ENCODE measurements at regions not wholly inside any gene's neighbourhood (a gene's known extent, or its start where the extent isn't known, plus 50 kb on each side); places are given as distances from the start of the nearest gene placed in this dataset.
A peak's percentile ranks its signal among the peaks of the same experiment; 100 is the strongest.

- Mint-ChIP-seq H3K36me3 (ENCODE audit: low read depth, unreplicated experiment) (peaks cover 1% of the 10 kb centered on the region), H3K4me1 (ENCODE audit: low read depth, unreplicated experiment) (peaks cover 12% of the 10 kb centered on the region), H3K9me3 (ENCODE audit: unreplicated experiment) (peaks cover 10% of the 10 kb centered on the region), H3K4me3 (ENCODE audit: unreplicated experiment) (no peak overlapping the region), H3K27ac (ENCODE audit: unreplicated experiment) (no peak overlapping the region), H3K27me3 (ENCODE audit: low read depth, unreplicated experiment) (no peaks in the 10 kb centered on the region)
- Histone ChIP-seq H3K27me3 (ENCODE audit: insufficient read depth, low read length) (no peaks in the 10 kb centered on the region), H4K20me1 (ENCODE audit: insufficient read depth, low read length) (no peaks in the 10 kb centered on the region), H3K4me1 (ENCODE audit: insufficient read depth, low read length) (no peaks in the 10 kb centered on the region), H3K4me3 (ENCODE audit: insufficient read depth, low read depth, low read length) (no peak overlapping the region), H3K36me3 (ENCODE audit: insufficient read depth, low read length) (no peaks in the 10 kb centered on the region), H3K9ac (ENCODE audit: low read length) (no peak overlapping the region), H3K27ac (ENCODE audit: low read depth, low read length) (no peak overlapping the region), H3K9me3 (ENCODE audit: insufficient read depth, low read depth, low read length) (no peaks in the 10 kb centered on the region), H3K4me2 (ENCODE audit: low read length) (no peak overlapping the region), H3K79me2 (ENCODE audit: insufficient read depth, low read length) (no peaks in the 10 kb centered on the region), H2AFZ (ENCODE audit: low read depth, low read length) (no peak overlapping the region)
- FAIRE-seq, result no peak
- DNase-seq (ENCODE audit: low read depth), result no peak
- no peak for TF ChIP-seq CTCF (IDR thresholded peaks at IDR 0.05; ENCODE audit: insufficient read depth, low read depth, low read length)
- TF ChIP-seq EZH2 (IDR thresholded peaks at IDR 0.05; ENCODE audit: insufficient read depth, low read length), result no peak
These were observed 183.9 kb downstream of the LURAP1L start for GRCh38 chr9:12958708-12959107.

DNA sequence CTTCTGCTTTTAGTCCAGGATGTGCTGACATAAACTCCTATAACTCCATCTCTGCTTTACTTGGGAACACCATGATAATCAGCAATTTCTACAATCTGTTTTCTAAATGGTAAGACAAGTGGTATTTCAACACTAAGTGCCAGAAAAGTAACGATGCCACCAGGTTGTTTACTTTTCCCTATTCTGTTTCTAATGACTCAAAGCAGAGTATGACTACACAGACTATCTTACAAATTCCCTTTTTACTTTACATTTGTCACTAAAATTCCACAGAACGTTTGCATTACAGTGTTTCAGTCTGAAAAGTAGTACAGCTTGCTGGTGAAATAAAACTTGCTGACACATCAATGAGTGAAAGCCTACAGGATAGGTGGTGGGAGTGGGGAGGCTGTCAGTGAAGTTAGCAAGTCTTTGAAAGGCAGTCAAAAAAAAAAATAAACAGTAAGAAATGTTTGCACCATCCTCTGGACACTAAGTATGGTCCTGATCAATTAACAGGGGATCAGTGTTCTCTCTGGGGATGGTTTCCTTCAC, 186.5 kb downstream of the LURAP1L start:
- H3K4me3 Mint-ChIP-seq (ENCODE audit: unreplicated experiment), result no peak overlapping the region
- H3K36me3 Mint-ChIP-seq (ENCODE audit: low read depth, unreplicated experiment), result peaks cover 1% of the 10 kb centered on the region
- no peaks in the 10 kb centered on the region for H3K9me3 ChIP-seq (ENCODE audit: insufficient read depth, low read depth, low read length)
- no peaks in the 10 kb centered on the region for H3K4me1 ChIP-seq (ENCODE audit: insufficient read depth, low read length)
- H2AFZ ChIP-seq (ENCODE audit: low read depth, low read length), result peak overlapping the region; percentile 14
- H3K36me3 ChIP-seq (ENCODE audit: insufficient read depth, low read length), result no peaks in the 10 kb centered on the region
- no peaks in the 10 kb centered on the region for H4K20me1 ChIP-seq (ENCODE audit: insufficient read depth, low read length)
- no peak overlapping the region for H3K9ac ChIP-seq (ENCODE audit: low read length)
- no peak overlapping the region for H3K27ac ChIP-seq (ENCODE audit: low read depth, low read length)
- no peaks in the 10 kb centered on the region for H3K27me3 Mint-ChIP-seq (ENCODE audit: low read depth, unreplicated experiment)
- DNase-seq (ENCODE audit: low read depth) (no peak), FAIRE-seq (no peak)
- no peak overlapping the region for H3K27ac Mint-ChIP-seq (ENCODE audit: unreplicated experiment)
- no peak for TF ChIP-seq CTCF (IDR thresholded peaks at IDR 0.05; ENCODE audit: insufficient read depth, low read depth, low read length)
- no peak for TF ChIP-seq EZH2 (IDR thresholded peaks at IDR 0.05; ENCODE audit: insufficient read depth, low read length)
- H3K4me2 ChIP-seq (ENCODE audit: low read length), result no peak overlapping the region
- peaks cover 11% of the 10 kb centered on the region for H3K4me1 Mint-ChIP-seq (ENCODE audit: low read depth, unreplicated experiment)
- no peaks in the 10 kb centered on the region for H3K27me3 ChIP-seq (ENCODE audit: insufficient read depth, low read length)
- no peak overlapping the region for H3K4me3 ChIP-seq (ENCODE audit: insufficient read depth, low read depth, low read length)
- H3K9me3 Mint-ChIP-seq (ENCODE audit: unreplicated experiment), result peaks cover 6% of the 10 kb centered on the region
- H3K79me2 ChIP-seq (ENCODE audit: insufficient read depth, low read length), result no peaks in the 10 kb centered on the region

DNA sequence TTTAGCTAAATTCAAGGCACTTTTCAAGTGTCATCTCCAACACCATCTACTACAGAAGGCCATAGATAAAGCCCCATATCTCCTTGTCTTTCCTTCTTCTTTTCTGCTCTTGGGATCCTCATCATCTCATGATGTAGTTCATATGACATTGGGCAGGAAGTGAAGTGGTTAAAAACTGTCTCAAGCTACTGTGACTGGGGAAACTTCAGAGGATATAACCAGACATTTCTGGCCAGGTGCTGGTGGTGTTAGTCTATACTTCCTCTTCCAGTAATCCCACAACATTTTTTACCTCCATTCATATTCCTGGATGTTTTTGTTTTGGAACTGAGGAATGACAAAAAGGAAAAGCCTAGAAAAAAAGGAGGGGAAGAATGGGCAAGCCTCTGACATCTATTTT, 188.7 kb downstream of the LURAP1L start:
- FAIRE-seq, result no peak
- H3K4me3 Mint-ChIP-seq (ENCODE audit: unreplicated experiment), result no peak overlapping the region

More for the DNA sequence above, 188.7 kb downstream of the LURAP1L start:
- no peaks in the 10 kb centered on the region for H3K36me3 ChIP-seq (ENCODE audit: insufficient read depth, low read length)
- H2AFZ ChIP-seq (ENCODE audit: low read depth, low read length), result no peak overlapping the region
- Mint-ChIP-seq H3K9me3 (ENCODE audit: unreplicated experiment) (peaks cover 2% of the 10 kb centered on the region), H3K4me1 (ENCODE audit: low read depth, unreplicated experiment) (peaks cover 10% of the 10 kb centered on the region), H3K27ac (ENCODE audit: unreplicated experiment) (no peak overlapping the region), H3K27me3 (ENCODE audit: low read depth, unreplicated experiment) (no peaks in the 10 kb centered on the region), H3K36me3 (ENCODE audit: low read depth, unreplicated experiment) (peaks cover 1% of the 10 kb centered on the region)
- no peak for DNase-seq (ENCODE audit: low read depth)
- no peaks in the 10 kb centered on the region for H3K79me2 ChIP-seq (ENCODE audit: insufficient read depth, low read length)
- no peak overlapping the region for H3K9ac ChIP-seq (ENCODE audit: low read length)
- no peaks in the 10 kb centered on the region for H3K27me3 ChIP-seq (ENCODE audit: insufficient read depth, low read length)
- no peaks in the 10 kb centered on the region for H4K20me1 ChIP-seq (ENCODE audit: insufficient read depth, low read length)
- no peak overlapping the region for H3K4me3 ChIP-seq (ENCODE audit: insufficient read depth, low read depth, low read length)
- no peaks in the 10 kb centered on the region for H3K9me3 ChIP-seq (ENCODE audit: insufficient read depth, low read depth, low read length)
- no peak overlapping the region for H3K4me2 ChIP-seq (ENCODE audit: low read length)
- TF ChIP-seq EZH2 (IDR thresholded peaks at IDR 0.05; ENCODE audit: insufficient read depth, low read length) (no peak), CTCF (IDR thresholded peaks at IDR 0.05; ENCODE audit: insufficient read depth, low read depth, low read length) (no peak)
- no peak overlapping the region for H3K27ac ChIP-seq (ENCODE audit: low read depth, low read length)
- H3K4me1 ChIP-seq (ENCODE audit: insufficient read depth, low read length), result no peaks in the 10 kb centered on the region
